KMS-11 (cell line): ENCODE measurements at regions not wholly inside any gene's neighbourhood (a gene's known extent, or its start where the extent isn't known, plus 50 kb on each side); places are given as distances from the start of the nearest gene placed in this dataset.

Source experiments
- H2AFZ ChIP-seq: fragments of 200-600 bp; sonication (generic); 2 replicates; pipeline ENCODE4 v1.6.1; 2016; ENCODE audit warnings: antibody characterized with exemption, mixed run types, low read depth
- H3K27ac ChIP-seq: fragments of 200-600 bp; sonication (generic); 2 replicates; pipeline ENCODE4 v1.6.1; 2016; ENCODE audit warnings: mild to moderate bottlenecking, mixed run types
- H3K27me3 ChIP-seq: fragments of 200-600 bp; sonication (generic); 2 replicates; pipeline ENCODE4 v1.6.1; 2017; ENCODE audit warnings: mild to moderate bottlenecking, low read depth, mixed run types, moderate library complexity; ENCODE audit not compliant: insufficient read depth
- H3K36me3 ChIP-seq: fragments of 200-600 bp; sonication (generic); 2 replicates; pipeline ENCODE4 v1.6.1; 2017; ENCODE audit warnings: mild to moderate bottlenecking, mixed run types; ENCODE audit not compliant: insufficient read depth
- H3K4me1 ChIP-seq: fragments of 200-600 bp; sonication (generic); 2 replicates; pipeline ENCODE4 v1.6.1; 2016; ENCODE audit warnings: mild to moderate bottlenecking, low read depth, mixed run types; ENCODE audit not compliant: poor library complexity, severe bottlenecking
- H3K4me2 ChIP-seq: fragments of 200-600 bp; sonication (generic); 2 replicates; pipeline ENCODE4 v1.7.0; 2016; ENCODE audit warnings: mild to moderate bottlenecking, mixed run types
- H3K4me3 ChIP-seq: fragments of 200-600 bp; sonication (generic); IDR thresholded peaks from 2 replicates; pipeline ENCODE4 v1.6.1; 2017; ENCODE audit warnings: low read depth, low read length, mixed read lengths; ENCODE audit not compliant: insufficient read depth
- H3K79me2 ChIP-seq: fragments of 200-600 bp; sonication (generic); 2 replicates; pipeline ENCODE4 v1.6.1; 2016; ENCODE audit warnings: low read depth, mixed run types; ENCODE audit not compliant: insufficient read depth
- H3K9ac ChIP-seq: fragments of 200-600 bp; sonication (generic); 2 replicates; pipeline ENCODE4 v1.6.1; 2016; ENCODE audit warnings: mild to moderate bottlenecking, mixed run types
- H4K20me1 ChIP-seq: fragments of 200-600 bp; sonication (generic); 2 replicates; pipeline ENCODE4 v1.6.1; 2016; ENCODE audit warnings: mild to moderate bottlenecking, mixed run types; ENCODE audit not compliant: insufficient read depth
- CTCF ChIP-seq: fragments of 200-600 bp; sonication (generic); conservative IDR thresholded peaks from 2 replicates; pipeline ENCODE4 v1.6.1; 2017; ENCODE audit warnings: low read depth, mild to moderate bottlenecking, antibody characterized with exemption, low read length, moderate library complexity, mixed read lengths

GRCh38 chr7:444606-445005 is 75.0 kb downstream of the PDGFA start:
- H3K9ac ChIP-seq = no peak overlapping the region
- no peak for TF ChIP-seq CTCF
- H3K36me3 ChIP-seq = no peaks in the 10 kb centered on the region
- H3K4me3 ChIP-seq = no peak overlapping the region
- H2AFZ ChIP-seq = no peak overlapping the region
- no peak overlapping the region for H3K4me2 ChIP-seq
- peaks cover 28% of the 10 kb centered on the region for H3K27me3 ChIP-seq
- no peaks in the 10 kb centered on the region for H3K4me1 ChIP-seq
- no peaks in the 10 kb centered on the region for H3K79me2 ChIP-seq
- no peak overlapping the region for H3K27ac ChIP-seq
- H4K20me1 ChIP-seq = no peaks in the 10 kb centered on the region

DNA sequence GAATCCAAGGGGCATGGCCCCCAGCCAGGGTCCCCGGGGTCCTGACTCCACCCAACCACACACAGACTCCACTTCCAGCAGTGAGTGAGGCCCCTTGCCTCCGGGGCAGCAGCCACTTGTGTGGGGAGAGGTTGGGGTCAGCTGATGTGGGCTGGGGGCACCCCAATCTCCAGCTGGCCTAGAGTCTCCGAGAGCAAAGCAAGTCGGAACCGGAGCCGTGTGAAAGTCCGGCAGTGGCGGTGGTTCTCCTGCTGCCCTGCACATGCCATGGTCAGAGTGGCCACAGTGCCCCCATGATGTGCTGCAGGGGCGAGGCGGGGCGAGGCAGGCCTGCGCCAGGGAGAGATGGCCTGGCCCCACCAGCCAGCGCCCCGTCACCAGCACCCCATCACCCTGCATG is 74.6 kb downstream of the PDGFA start:
- no peak for TF ChIP-seq CTCF
- peaks cover 32% of the 10 kb centered on the region for H3K27me3 ChIP-seq
- no peaks in the 10 kb centered on the region for H3K79me2 ChIP-seq
- H3K27ac ChIP-seq = no peak overlapping the region
- H3K4me3 ChIP-seq = no peak overlapping the region
- no peaks in the 10 kb centered on the region for H3K36me3 ChIP-seq
- H3K9ac ChIP-seq = no peak overlapping the region
- H4K20me1 ChIP-seq = no peaks in the 10 kb centered on the region
- no peaks in the 10 kb centered on the region for H3K4me1 ChIP-seq
- no peak overlapping the region for H3K4me2 ChIP-seq
- no peak overlapping the region for H2AFZ ChIP-seq

DNA sequence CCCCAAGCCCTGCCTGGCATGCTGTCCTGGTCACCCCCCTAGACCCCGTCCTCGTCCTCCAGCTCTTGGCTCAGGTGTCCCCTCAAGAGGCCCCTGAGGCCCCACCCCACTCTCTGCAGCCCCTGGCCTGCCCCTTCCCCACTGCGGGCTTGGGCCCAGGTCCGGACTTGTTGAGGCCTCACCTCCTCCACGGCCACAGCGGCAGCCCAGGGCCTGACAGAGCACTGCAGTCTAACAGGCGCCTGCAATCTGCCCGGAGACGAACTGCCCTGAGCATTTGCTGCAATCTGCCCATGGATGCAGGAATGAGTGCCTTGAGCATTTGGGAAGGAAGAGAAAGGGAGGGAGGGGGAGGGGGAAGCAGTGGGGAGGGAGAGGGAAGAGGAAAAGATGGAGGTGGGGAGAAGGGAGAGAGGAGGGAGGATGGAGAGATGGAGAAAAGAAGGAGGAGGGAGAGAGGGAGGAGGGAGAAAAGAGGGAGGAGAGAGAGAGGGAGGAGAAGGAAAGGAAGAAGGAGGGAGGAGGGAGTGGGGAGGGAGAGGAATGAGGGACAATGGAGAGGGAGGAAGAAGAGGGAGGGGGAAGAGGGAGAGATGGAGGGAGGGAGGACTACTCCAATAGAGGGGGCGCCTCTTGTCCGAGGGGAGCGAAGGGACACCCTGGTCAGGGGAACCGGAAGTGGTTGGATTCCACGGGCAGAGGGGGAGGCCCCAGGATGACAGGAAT is 73.9 kb downstream of the PDGFA start:
- H3K4me1 ChIP-seq = no peaks in the 10 kb centered on the region
- no peak overlapping the region for H2AFZ ChIP-seq
- H3K79me2 ChIP-seq = no peaks in the 10 kb centered on the region
- no peaks in the 10 kb centered on the region for H4K20me1 ChIP-seq
- H3K4me2 ChIP-seq = no peak overlapping the region
- no peaks in the 10 kb centered on the region for H3K36me3 ChIP-seq
- no peak for TF ChIP-seq CTCF
- H3K4me3 ChIP-seq = no peak overlapping the region
- H3K9ac ChIP-seq = no peak overlapping the region
- H3K27me3 ChIP-seq = peaks cover 32% of the 10 kb centered on the region
- no peak overlapping the region for H3K27ac ChIP-seq

- Histone ChIP-seq H3K27ac (no peak overlapping the region), H3K36me3 (no peaks in the 10 kb centered on the region), H3K79me2 (no peaks in the 10 kb centered on the region), H3K4me2 (no peak overlapping the region), H3K4me3 (no peak overlapping the region), H3K27me3 (peaks cover 37% of the 10 kb centered on the region), H3K9ac (no peak overlapping the region), H2AFZ (no peak overlapping the region), H3K4me1 (no peaks in the 10 kb centered on the region), H4K20me1 (no peaks in the 10 kb centered on the region)
- TF ChIP-seq CTCF = no peak
Measured at GRCh38 chr7:446289-446935, 73.2 kb downstream of the PDGFA start.
